Transverse colon (tissue), 4 donors: ENCODE measurements at regions not wholly inside any gene's neighbourhood (a gene's known extent, or its start where the extent isn't known, plus 50 kb on each side); places are given as distances from the start of the nearest gene placed in this dataset.
A peak's percentile ranks its signal among the peaks of the same experiment; 100 is the strongest.

ENCODE experiments used
- DNase-seq: peaks from one replicate; pipeline ENCODE4 v3.0.0-alpha.2; 2019
- H3K27ac ChIP-seq, 4 donors: fragments of 200-600 bp; sonication (generic); 2 replicates each; pipeline ENCODE4 v1.5.1; 2016 to 2018; ENCODE audit warnings: inconsistent platforms in 4 of 4
- H3K27me3 ChIP-seq: fragments of 200-600 bp; sonication (generic); 2 replicates; pipeline ENCODE4 v1.5.1; 2017; ENCODE audit warnings: inconsistent platforms
- H3K36me3 ChIP-seq, 4 donors: fragments of 200-600 bp; sonication (generic); 2 replicates each; pipeline ENCODE4 v1.5.1; 2017 to 2019; ENCODE audit warnings: inconsistent platforms in 4 of 4
- H3K4me1 ChIP-seq, 4 donors: fragments of 200-600 bp; sonication (generic); 2 replicates each; pipeline ENCODE4 v1.5.1; 2017 to 2020; ENCODE audit warnings: inconsistent platforms in 4 of 4
- H3K4me3 ChIP-seq, 4 donors: fragments of 200-600 bp; sonication (generic); 1 replicate in 1 of 4; 2 replicates in 3 of 4; pipeline versions ENCODE4 v1.5.1 to v1.6.1; 2017 to 2019; ENCODE audit warnings: inconsistent platforms in 4 of 4
- H3K9me3 ChIP-seq, 2 donors: fragments of 200-600 bp; sonication (generic); 2 replicates each; pipeline ENCODE4 v1.5.1; 2017 to 2019; ENCODE audit warnings: inconsistent platforms in 2 of 2
- CTCF ChIP-seq, 5 experiments: fragments of 200-600 bp in 3 of 5; fragments of 450-650 bp in 2 of 5; sonication (generic) in 3 of 5; IDR thresholded peaks; 1 replicate in 2 of 5; 2 replicates in 3 of 5; pipeline ENCODE4 v1.5.1; 2016 to 2017; ENCODE audit warnings: antibody characterized with exemption in 5 of 5, inconsistent platforms in 3 of 5, mild to moderate bottlenecking in 2 of 5, moderate library complexity in 1 of 5
- EP300 ChIP-seq: sonication (generic); formaldehyde crosslinking; IDR thresholded peaks from one replicate; pipeline ENCODE4 v1.6.1; 2017; ENCODE audit warnings: antibody characterized with exemption, low read depth
- POLR2A ChIP-seq: fragments of 450-650 bp; IDR thresholded peaks from one replicate; pipeline ENCODE4 v1.6.1; 2016; ENCODE audit warnings: antibody characterized with exemption, mild to moderate bottlenecking, moderate library complexity
- POLR2AphosphoS5 ChIP-seq, 3 donors: sonication (generic); formaldehyde crosslinking; IDR thresholded peaks; one replicate each; pipeline ENCODE4 v1.6.1; 2016; ENCODE audit warnings: antibody characterized with exemption in 3 of 3
- WGBS, 2 donors: methylation state at CpG; one replicate each; pipeline ENCODE4 v1.1.5; 2018; ENCODE audit warnings: low coverage in 1 of 2; 5-methylcytosine and 5-hydroxymethylcytosine counted together
- in situ Hi-C, 4 donors: fragments of 200-750 bp; cut with MboI; loops; one replicate each; pipeline versions ENCODE4 v1.15.0 to v1.15.1; 2017; ENCODE audit warnings: low sequenced_read_pairs in 3 of 4, low pct_ligation_motif_present in 1 of 4, low pct_unique_long_range_greater_than_20kb in 1 of 4
- intact Hi-C: fragments of 100-400 bp; cut with DNase I; formaldehyde crosslinking; loops from one replicate; pipeline ENCODE4 v1.15.1; 2023; ENCODE audit warnings: low total_unique reads

- Histone ChIP-seq H3K4me3 (no peak overlapping the region), H3K9me3 (peaks cover 0 to 6% of the 10 kb centered on the region in 2 donors), H3K27me3 (no peaks in the 10 kb centered on the region), H3K27ac (peak overlapping the region in 3 of 4 donors; percentile 50 to 63 (median 59)), H3K36me3 (no peaks in the 10 kb centered on the region), H3K4me1 (peaks cover 0 to 11% (median 7%) of the 10 kb centered on the region in 4 donors)
- intact Hi-C loops: no loop called here
- in situ Hi-C loops: no loop called here
- 57 to 61% methylated on average over 6 of the region's 6 CpGs for WGBS, 2 donors
- no peak for DNase-seq
- TF ChIP-seq EP300 (no peak), POLR2A (no peak), CTCF (IDR thresholded peaks at IDR 0.05) (no peak)
These were observed 86.8 kb upstream of the ARHGAP5 start for GRCh38 chr14:31990183-31990857.

DNA sequence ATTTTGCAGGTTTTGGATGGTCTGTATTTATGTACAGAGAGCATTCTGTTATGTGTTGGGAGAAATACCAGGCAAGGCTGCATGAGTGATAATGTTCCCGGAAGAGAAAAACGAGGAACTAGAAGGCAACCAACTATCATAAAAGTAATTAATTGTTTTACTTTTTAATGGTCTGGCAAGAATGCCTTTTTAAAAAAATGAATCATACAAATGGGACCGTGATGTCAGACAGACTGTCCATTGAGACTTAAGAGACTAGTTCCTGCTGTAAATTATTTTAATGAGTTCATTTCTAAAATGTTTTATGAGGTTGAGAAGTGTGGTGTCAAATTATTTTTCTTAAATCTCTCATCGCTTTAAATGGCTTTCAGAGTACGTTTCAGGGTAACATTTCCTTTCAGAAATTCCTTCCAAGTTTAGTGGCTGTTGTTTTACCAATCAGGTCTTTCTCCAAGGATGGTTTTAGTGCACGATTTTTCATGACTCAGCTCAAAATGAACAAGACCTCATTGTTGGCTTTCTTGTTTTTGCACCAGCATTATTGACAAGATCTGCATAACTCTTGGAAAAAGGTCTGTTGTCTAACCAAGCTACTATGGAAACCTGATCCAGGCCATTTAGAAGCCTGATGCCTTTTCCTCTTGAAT, 86.1 kb upstream of the ARHGAP5 start:
- intact Hi-C loops: no loop called here
- in situ Hi-C loops: no loop called here
- no peak for DNase-seq
- Histone ChIP-seq H3K27me3 (no peaks in the 10 kb centered on the region), H3K9me3 (peaks cover 0 to 4% of the 10 kb centered on the region in 2 donors), H3K4me1 (peaks cover 0 to 11% (median 7%) of the 10 kb centered on the region in 4 donors), H3K4me3 (no peak overlapping the region), H3K27ac (peak overlapping the region; percentile 50 to 63 (median 60)), H3K36me3 (no peaks in the 10 kb centered on the region)
- WGBS, 2 donors: 46 to 63% methylated on average over 6 of the region's 6 CpGs
- TF ChIP-seq POLR2A (no peak), POLR2AphosphoS5 (IDR thresholded peaks at IDR 0.05) (peak; percentile 54 to 87 (median 60)), EP300 (peak; percentile 44)

- WGBS, 2 donors: 45 to 50% methylated on average over 1 of the region's 1 CpG
- Histone ChIP-seq H3K36me3 (no peaks in the 10 kb centered on the region), H3K27ac (peak overlapping the region; percentile 27 to 63 (median 60)), H3K27me3 (no peaks in the 10 kb centered on the region), H3K4me1 (peaks cover 0 to 11% (median 7%) of the 10 kb centered on the region in 4 donors), H3K9me3 (no peaks in the 10 kb centered on the region), H3K4me3 (no peak overlapping the region)
- peak; percentile 74 for TF ChIP-seq EP300
- TF ChIP-seq CTCF (IDR thresholded peaks at IDR 0.05): no peak
- peak; percentile 73 to 86 (median 78) for TF ChIP-seq POLR2AphosphoS5 (IDR thresholded peaks at IDR 0.05)
- TF ChIP-seq POLR2A: no peak
- DNase-seq: no peak
- intact Hi-C loops (no loop called here), in situ Hi-C loops (no loop called here)
These were observed 85.1 kb upstream of the ARHGAP5 start for GRCh38 chr14:31992011-31992447.

DNA sequence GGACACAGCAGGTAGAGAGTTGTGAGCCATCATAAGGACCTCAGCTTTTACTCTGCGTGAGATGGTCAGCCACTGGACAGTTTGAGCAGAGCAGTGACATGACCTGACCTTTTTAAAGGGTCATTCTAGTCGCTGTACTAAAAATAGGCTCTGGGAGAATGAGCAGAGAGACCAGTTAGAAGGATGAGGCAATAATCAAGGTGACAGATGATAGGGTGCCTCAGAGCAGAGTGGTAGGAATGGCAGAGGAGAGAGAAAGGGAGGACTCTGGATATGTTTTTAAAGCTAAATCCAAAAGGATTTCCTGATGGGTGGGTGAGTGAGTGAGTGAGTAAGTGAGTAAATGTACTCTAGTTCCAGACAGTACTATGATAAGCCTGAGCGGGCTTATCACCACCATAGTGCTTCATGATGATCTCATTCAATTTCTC, 83.6 kb upstream of the ARHGAP5 start:
- Histone ChIP-seq H3K9me3 (no peaks in the 10 kb centered on the region), H3K4me3 (no peak overlapping the region), H3K27me3 (no peaks in the 10 kb centered on the region), H3K27ac (no peak overlapping the region), H3K4me1 (peaks cover 0 to 11% (median 7%) of the 10 kb centered on the region in 4 donors), H3K36me3 (no peaks in the 10 kb centered on the region)
- DNase-seq: no peak
- intact Hi-C loops (no loop called here), in situ Hi-C loops (no loop called here)
- TF ChIP-seq EP300 (no peak), POLR2A (no peak), POLR2AphosphoS5 (IDR thresholded peaks at IDR 0.05) (no peak), CTCF (IDR thresholded peaks at IDR 0.05) (no peak)
- WGBS, 2 donors: 68 to 86% methylated on average over 2 to 3 of the region's 3 CpGs
